HG03439 (cell line): ENCODE measurements at regions not wholly inside any gene's neighbourhood (a gene's known extent, or its start where the extent isn't known, plus 50 kb on each side); places are given as distances from the start of the nearest gene placed in this dataset.

Source experiments
- ATAC-seq: cut with Tn5 transposase; IDR thresholded peaks from one replicate; pipeline ENCODE4 v1.9.1; 2021; ENCODE audit warnings: mild to moderate bottlenecking, moderate library complexity; ENCODE audit not compliant: unreplicated experiment

- ATAC-seq: no peak
These were observed 251.6 kb downstream of the GALR1 start for GRCh38 chr18:77501266-77501665.

GRCh38 chr18:77505499-77505898 is 255.9 kb downstream of the GALR1 start:
- no peak for ATAC-seq

GRCh38 chr18:77512152-77512551 is 262.5 kb downstream of the GALR1 start:
- ATAC-seq: no peak

- no peak for ATAC-seq
These were observed 268.3 kb downstream of the GALR1 start for GRCh38 chr18:77517901-77518300.

GRCh38 chr18:77520767-77521166 is 271.1 kb downstream of the GALR1 start:
- ATAC-seq: no peak

GRCh38 chr18:77522051-77522675 is 272.5 kb downstream of the GALR1 start:
- no peak for ATAC-seq

DNA sequence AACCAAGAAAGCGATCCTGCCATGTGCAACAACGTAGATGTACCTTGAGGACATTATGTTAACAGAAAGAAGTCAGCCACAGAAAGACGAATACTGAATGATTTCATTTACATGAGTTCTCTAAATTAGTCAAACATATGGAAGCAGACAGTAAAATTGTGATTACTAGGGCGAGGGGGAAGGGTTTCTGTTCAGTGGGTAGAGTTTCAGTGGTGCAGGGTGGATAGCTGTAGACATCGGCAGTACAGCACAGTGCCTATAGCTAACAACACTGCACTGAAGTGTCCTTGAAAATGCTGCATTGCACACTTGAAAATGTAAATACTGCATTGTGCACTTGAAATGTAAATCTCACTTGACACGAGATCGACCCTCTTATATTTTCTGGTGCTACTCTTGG is 275.3 kb downstream of the GALR1 start:
- ATAC-seq: no peak

- ATAC-seq: no peak
These were observed 277.3 kb downstream of the GALR1 start for GRCh38 chr18:77526962-77527361.

GRCh38 chr18:77528872-77529271 is 279.2 kb downstream of the GALR1 start:
- ATAC-seq: no peak

- no peak for ATAC-seq
These were observed 280.0 kb downstream of the GALR1 start for GRCh38 chr18:77529492-77530176.

DNA sequence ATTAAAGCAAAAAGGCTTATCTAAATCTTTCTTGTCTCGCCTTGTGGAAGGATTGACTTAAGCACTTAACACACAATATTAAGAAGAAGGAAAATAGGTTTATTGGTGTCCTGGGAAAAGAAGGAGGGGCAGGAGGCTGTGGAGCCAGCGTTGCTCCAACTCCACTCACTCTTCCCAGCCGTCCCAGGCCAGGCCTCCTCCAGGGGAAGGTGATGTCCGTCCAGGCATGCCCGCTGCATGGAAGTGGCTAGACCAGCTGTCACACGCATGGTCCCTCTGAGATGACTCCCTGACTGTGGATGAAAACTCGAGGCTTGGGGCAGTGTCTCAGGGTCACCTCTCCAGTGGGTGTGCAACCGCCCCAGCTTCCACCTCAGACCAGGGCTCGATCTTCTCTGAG is 281.1 kb downstream of the GALR1 start:
- ATAC-seq: no peak

GRCh38 chr18:77539860-77540259 is 290.2 kb downstream of the GALR1 start:
- no peak for ATAC-seq

- no peak for ATAC-seq
These were observed 295.1 kb downstream of the GALR1 start for GRCh38 chr18:77544792-77545191.

GRCh38 chr18:77547757-77548156 is 298.1 kb downstream of the GALR1 start:
- no peak for ATAC-seq

DNA sequence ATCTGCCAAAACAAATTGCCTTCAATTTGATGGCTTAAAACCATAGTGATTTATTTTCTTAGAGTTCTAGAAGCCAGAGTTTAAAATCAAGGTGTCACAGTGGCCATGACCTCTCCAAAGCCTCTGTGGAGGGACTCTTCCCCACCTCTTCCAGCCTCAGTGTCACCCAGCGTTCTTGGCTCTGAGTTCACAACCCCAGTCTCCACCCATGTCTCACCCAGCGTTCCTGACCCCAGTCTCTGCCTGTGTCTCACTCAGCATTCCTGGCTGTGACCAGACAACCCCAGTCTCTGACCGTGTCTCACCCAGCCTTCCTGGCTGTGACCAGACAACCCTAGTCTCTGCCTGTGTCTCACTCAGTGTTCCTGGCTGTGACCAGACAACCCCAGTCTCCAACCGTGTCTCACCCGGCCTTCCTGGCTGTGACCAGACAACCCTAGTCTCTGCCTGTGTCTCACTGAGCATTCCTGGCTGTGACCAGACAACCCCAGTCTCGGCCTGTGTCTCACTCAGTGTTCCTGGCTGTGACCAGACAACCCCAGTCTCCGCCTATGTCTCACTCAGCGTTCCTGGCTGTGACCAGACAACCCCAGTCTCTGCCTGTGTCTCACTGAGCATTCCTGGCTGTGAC is 299.3 kb downstream of the GALR1 start:
- ATAC-seq: no peak

DNA sequence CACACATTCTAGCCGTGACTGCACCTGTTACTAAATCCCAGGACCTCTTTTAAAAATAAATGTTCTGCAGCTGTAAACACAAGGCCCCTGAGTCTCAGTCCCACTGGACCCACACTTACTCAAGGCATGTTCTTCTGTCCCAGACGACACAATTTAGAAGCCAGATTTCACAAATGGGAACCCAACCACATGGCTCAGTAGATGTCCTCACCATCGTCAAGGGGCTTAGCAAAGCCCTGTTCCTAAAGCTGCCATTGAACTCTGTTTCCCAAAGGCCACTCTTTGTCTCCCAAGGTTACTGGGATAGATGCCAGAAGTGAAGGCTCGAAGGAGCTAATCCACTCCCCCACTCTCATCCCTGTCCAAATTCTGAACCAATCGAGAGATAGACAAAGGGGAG is 301.0 kb downstream of the GALR1 start:
- ATAC-seq: no peak

GRCh38 chr18:77551055-77551454 is 301.4 kb downstream of the GALR1 start:
- no peak for ATAC-seq

- ATAC-seq: no peak
These were observed 303.3 kb downstream of the GALR1 start for GRCh38 chr18:77552945-77553344.

- no peak for ATAC-seq
These were observed 304.4 kb downstream of the GALR1 start for GRCh38 chr18:77554061-77554460.

GRCh38 chr18:77557046-77557587 is 307.5 kb downstream of the GALR1 start:
- no peak for ATAC-seq

GRCh38 chr18:77559274-77559910 is 309.7 kb downstream of the GALR1 start:
- no peak for ATAC-seq
